HCT116 (cell line): ENCODE measurements at regions not wholly inside any gene's neighbourhood (a gene's known extent, or its start where the extent isn't known, plus 50 kb on each side); places are given as distances from the start of the nearest gene placed in this dataset.

ENCODE experiments used
- ATAC-seq: fragments of 200-7000 bp; cut with Tn5 transposase; 2 replicates; pipeline ENCODE4 v1.9.1; 2020; ENCODE audit warnings: mild to moderate bottlenecking, moderate library complexity
- BruUV-seq: library from RNA; stranded (reverse); fragments of 400-500 nt; replicated peaks from 2 replicates; lab custom pipeline; 2021; lab: Mats Ljungman, UMichigan
- CTCF ChIA-PET: fragments of 300-600 bp; sonication (Branson Sonifier 250); formaldehyde crosslinking; loops from one replicate; lab custom pipeline; 2021; ENCODE audit warnings: antibody characterized with exemption; lab: Charles Lee
- POLR2A ChIA-PET: fragments of 300-600, 350-600 bp; sonication (Branson Sonifier 250); formaldehyde crosslinking; loops from one replicate; lab custom pipeline; 2021; ENCODE audit warnings: antibody characterized with exemption; lab: Charles Lee
- RAD21 ChIA-PET, 2 experiments: fragments of 300-600 bp; sonication (Branson Sonifier 250); formaldehyde crosslinking; loops; one replicate each; lab custom pipeline; 2023; ENCODE audit warnings: low total read pairs in 2 of 2; ENCODE audit not compliant: uncharacterized antibody in 2 of 2, unreplicated experiment in 2 of 2, low non-redundant PET in 1 of 2; lab: Charles Lee
- DNase-seq: peaks from one replicate; pipeline ENCODE4 v3.0.0-alpha.2; 2010; ENCODE audit warnings: low read depth, low spot score
- H2AFZ ChIP-seq: fragments of 200-600 bp; shearing (Covaris generic), sonication (generic); 2 replicates; pipeline ENCODE4 v1.6.1; 2017; ENCODE audit warnings: low read depth, mixed run types, mixed read lengths, antibody characterized with exemption, low read length; ENCODE audit not compliant: poor library complexity, severe bottlenecking
- H3K27ac ChIP-seq: 2 replicates; pipeline ENCODE4 v1.5.1; 2012; ENCODE audit warnings: low read depth, low read length
- H3K27me3 ChIP-seq: fragments of 200-600 bp; sonication (generic); 2 replicates; pipeline ENCODE4 v1.6.1; 2016; ENCODE audit warnings: mixed run types, low read length, mixed read lengths; ENCODE audit not compliant: insufficient read depth
- H3K36me3 ChIP-seq, 2 experiments: fragments of 200-500 bp in 1 of 2; fragments of 200-600 bp in 1 of 2; sonication (Bioruptor generic) in 1 of 2; sonication (generic) in 1 of 2; 2 replicates each; pipeline versions ENCODE4 v1.5.1 to v1.6.1; 2014 to 2016; ENCODE audit warnings: low read length in 2 of 2, inconsistent platforms in 1 of 2, mixed read lengths in 1 of 2, mixed run types in 1 of 2; ENCODE audit not compliant: insufficient read depth in 2 of 2, control insufficient read depth in 1 of 2
- H3K4me1 ChIP-seq, 2 experiments: fragments of 200-600 bp in 1 of 2; sonication (generic) in 1 of 2; 2 replicates each; pipeline versions ENCODE4 v1.5.1 to v1.6.1; 2012 to 2017; ENCODE audit warnings: low read length in 2 of 2, inconsistent platforms in 1 of 2, mild to moderate bottlenecking in 1 of 2, mixed read lengths in 1 of 2, mixed run types in 1 of 2, moderate library complexity in 1 of 2; ENCODE audit not compliant: insufficient read depth in 2 of 2, control insufficient read depth in 1 of 2
- H3K4me2 ChIP-seq: fragments of 200-600 bp; sonication (generic); 2 replicates; pipeline ENCODE4 v1.6.1; 2017; ENCODE audit warnings: mixed run types, low read length, mixed read lengths
- H3K4me3 ChIP-seq, 2 experiments: fragments of 200-600 bp in 1 of 2; sonication (generic) in 1 of 2; replicated peaks in 1 of 2; 2 replicates each; pipeline ENCODE4 v1.5.1; 2011 to 2016; ENCODE audit warnings: low read length in 2 of 2, control low read depth in 1 of 2, low read depth in 1 of 2, mild to moderate bottlenecking in 1 of 2, mixed read lengths in 1 of 2, mixed run types in 1 of 2
- H3K79me2 ChIP-seq: fragments of 200-600 bp; sonication (generic); 2 replicates; pipeline ENCODE4 v1.6.1; 2017; ENCODE audit warnings: mild to moderate bottlenecking, mixed run types, low read length, moderate library complexity, mixed read lengths; ENCODE audit not compliant: insufficient read depth
- H3K9ac ChIP-seq: fragments of 200-600 bp; sonication (generic); 2 replicates; pipeline ENCODE4 v1.6.1; 2016; ENCODE audit warnings: low read length, mixed read lengths
- H3K9me2 ChIP-seq: fragments of 200-600 bp; sonication (generic), shearing (Covaris generic); 2 replicates; pipeline ENCODE4 v1.6.1; 2017; ENCODE audit warnings: mixed run types, mild to moderate bottlenecking, moderate library complexity; ENCODE audit not compliant: insufficient read depth
- H3K9me3 ChIP-seq, 2 experiments: fragments of 200-500 bp in 1 of 2; fragments of 200-600 bp in 1 of 2; sonication (Bioruptor generic) in 1 of 2; sonication (generic) in 1 of 2; 2 replicates each; pipeline ENCODE4 v1.6.1; 2014 to 2017; ENCODE audit warnings: low read length in 2 of 2, mixed read lengths in 2 of 2, inconsistent platforms in 1 of 2, low read depth in 1 of 2, mild to moderate bottlenecking in 1 of 2, mixed run types in 1 of 2, moderate library complexity in 1 of 2; ENCODE audit not compliant: control insufficient read depth in 1 of 2, insufficient read depth in 1 of 2
- H4K20me1 ChIP-seq: fragments of 200-600 bp; sonication (generic), shearing (Covaris generic); 2 replicates; pipeline ENCODE4 v1.6.1; 2017; ENCODE audit warnings: mixed run types, mild to moderate bottlenecking, moderate library complexity; ENCODE audit not compliant: insufficient read depth
- CBX3 ChIP-seq: IDR thresholded peaks from 2 replicates; pipeline ENCODE4 v1.6.1; 2012; ENCODE audit warnings: low read depth
- CEBPB ChIP-seq: IDR thresholded peaks from 2 replicates; pipeline ENCODE4 v1.6.1; 2012; ENCODE audit warnings: low read depth
- SRF ChIP-seq: IDR thresholded peaks from 2 replicates; pipeline ENCODE4 v1.6.1; 2012; ENCODE audit warnings: low read depth
- intact Hi-C: fragments of 100-400 bp; cut with micrococcal nuclease; formaldehyde crosslinking; loops from 2 replicates; pipeline ENCODE4 v1.10.0; 2022
- TF ChIP-seq, protein P1 (sequence below): IDR thresholded peaks from 2 replicates; pipeline ENCODE4 v1.6.1; 2011; ENCODE audit warnings: mild to moderate bottlenecking, low read length, moderate library complexity; ENCODE audit not compliant: insufficient replicate concordance; ENCODE audit errors: extremely low read depth
- TF ChIP-seq, protein P2 (sequence below): IDR thresholded peaks from 2 replicates; pipeline ENCODE4 v1.6.1; 2012; ENCODE audit warnings: low read depth

DNA sequence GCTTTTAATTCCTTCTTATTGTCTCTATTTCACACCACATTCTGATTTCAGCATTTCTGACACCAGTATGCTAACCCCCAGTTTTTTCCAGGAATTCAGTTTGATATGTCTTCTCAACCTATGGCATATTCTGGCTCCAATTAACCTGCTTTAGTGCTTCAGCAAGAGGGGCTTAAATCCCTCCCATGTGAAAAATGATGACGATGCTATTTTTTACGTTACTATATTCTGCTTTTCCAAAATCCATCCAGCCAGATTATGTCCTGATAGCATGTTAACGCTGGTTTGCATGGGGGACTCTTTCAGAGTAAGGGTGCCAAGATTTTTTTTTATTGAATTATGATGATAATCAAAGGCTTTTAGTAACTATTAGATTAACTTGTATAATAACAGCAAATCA lies 163.3 kb upstream of the ADAMTS5 start:
- intact Hi-C loops, result no loop called here
- RAD21 ChIA-PET, result no interaction called here

More for the DNA sequence above, 163.3 kb upstream of the ADAMTS5 start:
- no peak for DNase-seq
- Histone ChIP-seq H4K20me1 (no peaks in the 10 kb centered on the region), H3K4me3 (no peak overlapping the region), H2AFZ (no peak overlapping the region), H3K9ac (no peak overlapping the region), H3K9me2 (no peaks in the 10 kb centered on the region), H3K4me2 (no peak overlapping the region), H3K4me1 (no peaks in the 10 kb centered on the region), H3K9me3 (peaks cover 15 to 58% of the 10 kb centered on the region in 2 experiments; a peak in 2 of 4 replicates), H3K79me2 (no peaks in the 10 kb centered on the region), H3K27me3 (no peaks in the 10 kb centered on the region), H3K36me3 (no peaks in the 10 kb centered on the region), H3K27ac (no peak overlapping the region)
- no peak for ATAC-seq
- POLR2A ChIA-PET, result no interaction called here
- no TSS peak for BruUV-seq
- CTCF ChIA-PET, result no interaction called here
- TF ChIP-seq SRF, result no peak
- TF ChIP-seq CEBPB, result no peak
- TF ChIP-seq CBX3, result no peak
- TF ChIP-seq, protein P1, sequence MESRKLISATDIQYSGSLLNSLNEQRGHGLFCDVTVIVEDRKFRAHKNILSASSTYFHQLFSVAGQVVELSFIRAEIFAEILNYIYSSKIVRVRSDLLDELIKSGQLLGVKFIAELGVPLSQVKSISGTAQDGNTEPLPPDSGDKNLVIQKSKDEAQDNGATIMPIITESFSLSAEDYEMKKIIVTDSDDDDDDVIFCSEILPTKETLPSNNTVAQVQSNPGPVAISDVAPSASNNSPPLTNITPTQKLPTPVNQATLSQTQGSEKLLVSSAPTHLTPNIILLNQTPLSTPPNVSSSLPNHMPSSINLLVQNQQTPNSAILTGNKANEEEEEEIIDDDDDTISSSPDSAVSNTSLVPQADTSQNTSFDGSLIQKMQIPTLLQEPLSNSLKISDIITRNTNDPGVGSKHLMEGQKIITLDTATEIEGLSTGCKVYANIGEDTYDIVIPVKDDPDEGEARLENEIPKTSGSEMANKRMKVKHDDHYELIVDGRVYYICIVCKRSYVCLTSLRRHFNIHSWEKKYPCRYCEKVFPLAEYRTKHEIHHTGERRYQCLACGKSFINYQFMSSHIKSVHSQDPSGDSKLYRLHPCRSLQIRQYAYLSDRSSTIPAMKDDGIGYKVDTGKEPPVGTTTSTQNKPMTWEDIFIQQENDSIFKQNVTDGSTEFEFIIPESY, result no peak
- TF ChIP-seq, protein P2, sequence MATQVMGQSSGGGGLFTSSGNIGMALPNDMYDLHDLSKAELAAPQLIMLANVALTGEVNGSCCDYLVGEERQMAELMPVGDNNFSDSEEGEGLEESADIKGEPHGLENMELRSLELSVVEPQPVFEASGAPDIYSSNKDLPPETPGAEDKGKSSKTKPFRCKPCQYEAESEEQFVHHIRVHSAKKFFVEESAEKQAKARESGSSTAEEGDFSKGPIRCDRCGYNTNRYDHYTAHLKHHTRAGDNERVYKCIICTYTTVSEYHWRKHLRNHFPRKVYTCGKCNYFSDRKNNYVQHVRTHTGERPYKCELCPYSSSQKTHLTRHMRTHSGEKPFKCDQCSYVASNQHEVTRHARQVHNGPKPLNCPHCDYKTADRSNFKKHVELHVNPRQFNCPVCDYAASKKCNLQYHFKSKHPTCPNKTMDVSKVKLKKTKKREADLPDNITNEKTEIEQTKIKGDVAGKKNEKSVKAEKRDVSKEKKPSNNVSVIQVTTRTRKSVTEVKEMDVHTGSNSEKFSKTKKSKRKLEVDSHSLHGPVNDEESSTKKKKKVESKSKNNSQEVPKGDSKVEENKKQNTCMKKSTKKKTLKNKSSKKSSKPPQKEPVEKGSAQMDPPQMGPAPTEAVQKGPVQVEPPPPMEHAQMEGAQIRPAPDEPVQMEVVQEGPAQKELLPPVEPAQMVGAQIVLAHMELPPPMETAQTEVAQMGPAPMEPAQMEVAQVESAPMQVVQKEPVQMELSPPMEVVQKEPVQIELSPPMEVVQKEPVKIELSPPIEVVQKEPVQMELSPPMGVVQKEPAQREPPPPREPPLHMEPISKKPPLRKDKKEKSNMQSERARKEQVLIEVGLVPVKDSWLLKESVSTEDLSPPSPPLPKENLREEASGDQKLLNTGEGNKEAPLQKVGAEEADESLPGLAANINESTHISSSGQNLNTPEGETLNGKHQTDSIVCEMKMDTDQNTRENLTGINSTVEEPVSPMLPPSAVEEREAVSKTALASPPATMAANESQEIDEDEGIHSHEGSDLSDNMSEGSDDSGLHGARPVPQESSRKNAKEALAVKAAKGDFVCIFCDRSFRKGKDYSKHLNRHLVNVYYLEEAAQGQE, result no peak
